WTC11 (cell line): ENCODE measurements at regions not wholly inside any gene's neighbourhood (a gene's known extent, or its start where the extent isn't known, plus 50 kb on each side); places are given as distances from the start of the nearest gene placed in this dataset.

Experiments
- ATAC-seq: fragments of 200-7000 bp; cut with Tn5 transposase; 2 replicates; pipeline ENCODE4 v1.10.0; 2021; ENCODE audit warnings: mild to moderate bottlenecking, moderate library complexity
- CTCF ChIA-PET: fragments of 300-600 bp; sonication (Branson Sonifier 250); formaldehyde crosslinking; loops from one replicate; lab custom pipeline; 2021; ENCODE audit warnings: antibody characterized with exemption; lab: Charles Lee
- POLR2A ChIA-PET: fragments of 350-600 bp; sonication (Branson Sonifier 250); formaldehyde crosslinking; loops from one replicate; lab custom pipeline; 2021; ENCODE audit warnings: antibody characterized with exemption; lab: Charles Lee
- DNase-seq: peaks from one replicate; pipeline ENCODE4 v3.0.0; 2021; ENCODE audit warnings: low spot score
- H3K27ac Mint-ChIP-seq: 2 replicates; pipeline ENCODE4 v1.8.0; 2021; ENCODE audit warnings: mixed read lengths
- H3K27me3 Mint-ChIP-seq: 2 replicates; pipeline ENCODE4 v1.8.0; 2021; ENCODE audit warnings: low read depth, mild to moderate bottlenecking, moderate library complexity, mixed read lengths
- H3K36me3 Mint-ChIP-seq: 2 replicates; pipeline ENCODE4 v1.8.0; 2021; ENCODE audit warnings: mixed read lengths
- H3K4me1 Mint-ChIP-seq: 2 replicates; pipeline ENCODE4 v1.8.0; 2022; ENCODE audit warnings: mixed read lengths
- H3K4me3 Mint-ChIP-seq: 2 replicates; pipeline ENCODE4 v1.8.0; 2021; ENCODE audit warnings: mild to moderate bottlenecking, moderate library complexity, mixed read lengths
- H3K9me3 Mint-ChIP-seq: 2 replicates; pipeline ENCODE4 v1.8.0; 2021; ENCODE audit warnings: mixed read lengths
- ATF3 ChIP-seq: sonication (generic); formaldehyde crosslinking; conservative IDR thresholded peaks from 2 replicates; pipeline ENCODE4 v1.8.1; 2022; ENCODE audit warnings: mild to moderate bottlenecking, missing genetic modification reagents
- CREB1 ChIP-seq: sonication (generic); formaldehyde crosslinking; IDR thresholded peaks from 2 replicates; pipeline ENCODE4 v1.8.0; 2023; ENCODE audit warnings: mild to moderate bottlenecking, missing genetic modification reagents
- CREM ChIP-seq: sonication (generic); formaldehyde crosslinking; IDR thresholded peaks from 2 replicates; pipeline ENCODE4 v1.8.1; 2022; ENCODE audit warnings: mild to moderate bottlenecking, missing genetic modification reagents, moderate library complexity
- CTCF ChIP-seq: fragments of 200-600 bp; IDR thresholded peaks from 2 replicates; pipeline ENCODE4 v1.8.0; 2022; ENCODE audit warnings: antibody characterized with exemption
- ETV6 ChIP-seq: sonication (generic); formaldehyde crosslinking; IDR thresholded peaks from 2 replicates; pipeline ENCODE4 v1.8.1; 2022; ENCODE audit warnings: mild to moderate bottlenecking, missing genetic modification reagents
- HMGA2 ChIP-seq: fragments of 250-450 bp; sonication (Bioruptor Pico); IDR thresholded peaks from 2 replicates; pipeline ENCODE4 v1.4.0; 2021; ENCODE audit warnings: mild to moderate bottlenecking, moderate library complexity
- KAT7 ChIP-seq: sonication (generic); formaldehyde crosslinking; IDR thresholded peaks from 2 replicates; pipeline ENCODE4 v1.8.1; 2023; ENCODE audit warnings: missing genetic modification reagents, mild to moderate bottlenecking, borderline replicate concordance
- NFE2L1 ChIP-seq: sonication (generic); formaldehyde crosslinking; IDR thresholded peaks from 2 replicates; pipeline ENCODE4 v1.8.1; 2023; ENCODE audit warnings: missing genetic modification reagents
- NR2C2 ChIP-seq: sonication (generic); formaldehyde crosslinking; IDR thresholded peaks from 2 replicates; pipeline ENCODE4 v1.8.0; 2022; ENCODE audit warnings: mild to moderate bottlenecking, missing genetic modification reagents
- NR3C1 ChIP-seq: sonication (generic); formaldehyde crosslinking; conservative IDR thresholded peaks from 2 replicates; pipeline ENCODE4 v1.8.1; 2023; ENCODE audit warnings: low read depth, mild to moderate bottlenecking, missing genetic modification reagents
- PRDM15 ChIP-seq: sonication (generic); formaldehyde crosslinking; IDR thresholded peaks from 2 replicates; pipeline ENCODE4 v1.8.0; 2022; ENCODE audit warnings: missing genetic modification reagents
- SOX15 ChIP-seq: fragments of 250-450 bp; sonication (Bioruptor Pico); IDR thresholded peaks from 2 replicates; pipeline ENCODE4 v1.9.0; 2021; ENCODE audit warnings: mild to moderate bottlenecking
- STAT6 ChIP-seq: sonication (generic); formaldehyde crosslinking; conservative IDR thresholded peaks from 2 replicates; pipeline ENCODE4 v1.8.1; 2023; ENCODE audit warnings: mild to moderate bottlenecking, low read depth, missing genetic modification reagents, moderate library complexity
- TEAD1 ChIP-seq: sonication (generic); formaldehyde crosslinking; IDR thresholded peaks from 2 replicates; pipeline ENCODE4 v1.8.0; 2022; ENCODE audit warnings: mild to moderate bottlenecking, missing genetic modification reagents
- ZNF532 ChIP-seq: fragments of 250-450 bp; sonication (Bioruptor Pico); IDR thresholded peaks from 2 replicates; pipeline ENCODE4 v1.9.0; 2021; ENCODE audit warnings: mild to moderate bottlenecking, borderline replicate concordance
- TF ChIP-seq, protein P1 (sequence below): sonication (generic); formaldehyde crosslinking; IDR thresholded peaks from 2 replicates; pipeline ENCODE4 v1.8.1; 2023; ENCODE audit warnings: mild to moderate bottlenecking, missing genetic modification reagents, moderate library complexity
- TF ChIP-seq, protein P2 (sequence below): fragments of 250-450 bp; sonication (Bioruptor Pico); conservative IDR thresholded peaks from 2 replicates; pipeline ENCODE4 v1.9.0; 2021; ENCODE audit warnings: mild to moderate bottlenecking

DNA sequence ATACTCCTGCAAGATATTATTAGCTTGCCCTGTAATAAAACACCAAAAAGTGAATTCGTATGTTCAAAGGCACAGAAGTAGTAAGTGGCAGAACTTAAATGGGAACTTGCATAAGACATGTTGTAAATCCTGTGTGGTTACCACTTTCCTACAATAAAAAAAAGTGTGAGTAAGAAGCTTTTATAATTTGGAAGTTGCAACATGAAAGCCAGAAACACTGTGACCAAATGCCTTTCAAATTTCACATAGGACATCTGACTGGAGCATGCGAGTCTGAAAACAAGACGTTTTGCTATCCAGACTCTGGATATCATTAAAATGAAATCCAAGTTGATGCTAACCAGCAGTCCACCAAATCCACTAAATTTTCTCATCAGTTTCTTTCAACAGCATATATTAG lies 886.2 kb upstream of the NRXN1 start:
- H3K36me3 Mint-ChIP-seq = peaks cover 17% of the 10 kb centered on the region
- ATAC-seq (no peak), DNase-seq (no peak)
- peaks cover 40% of the 10 kb centered on the region for H3K9me3 Mint-ChIP-seq
- POLR2A ChIA-PET = no interaction called here
- no peaks in the 10 kb centered on the region for H3K4me1 Mint-ChIP-seq
- H3K4me3 Mint-ChIP-seq = no peak overlapping the region
- CTCF ChIA-PET = no interaction called here
- TF ChIP-seq STAT6 (CRISPR knock-in tag) = no peak
- TF ChIP-seq, protein P1, sequence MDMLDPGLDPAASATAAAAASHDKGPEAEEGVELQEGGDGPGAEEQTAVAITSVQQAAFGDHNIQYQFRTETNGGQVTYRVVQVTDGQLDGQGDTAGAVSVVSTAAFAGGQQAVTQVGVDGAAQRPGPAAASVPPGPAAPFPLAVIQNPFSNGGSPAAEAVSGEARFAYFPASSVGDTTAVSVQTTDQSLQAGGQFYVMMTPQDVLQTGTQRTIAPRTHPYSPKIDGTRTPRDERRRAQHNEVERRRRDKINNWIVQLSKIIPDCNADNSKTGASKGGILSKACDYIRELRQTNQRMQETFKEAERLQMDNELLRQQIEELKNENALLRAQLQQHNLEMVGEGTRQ (CRISPR knock-in tag) = no peak
- no peak for TF ChIP-seq NR2C2 (CRISPR knock-in tag)
- no peak for TF ChIP-seq ATF3 (CRISPR knock-in tag)
- no peak for TF ChIP-seq TEAD1
- TF ChIP-seq NR3C1 (CRISPR knock-in tag) = no peak
- no peak for TF ChIP-seq NFE2L1 (CRISPR knock-in tag)
- no peak for TF ChIP-seq SOX15 (CRISPR knock-in tag)
- TF ChIP-seq, protein P2, sequence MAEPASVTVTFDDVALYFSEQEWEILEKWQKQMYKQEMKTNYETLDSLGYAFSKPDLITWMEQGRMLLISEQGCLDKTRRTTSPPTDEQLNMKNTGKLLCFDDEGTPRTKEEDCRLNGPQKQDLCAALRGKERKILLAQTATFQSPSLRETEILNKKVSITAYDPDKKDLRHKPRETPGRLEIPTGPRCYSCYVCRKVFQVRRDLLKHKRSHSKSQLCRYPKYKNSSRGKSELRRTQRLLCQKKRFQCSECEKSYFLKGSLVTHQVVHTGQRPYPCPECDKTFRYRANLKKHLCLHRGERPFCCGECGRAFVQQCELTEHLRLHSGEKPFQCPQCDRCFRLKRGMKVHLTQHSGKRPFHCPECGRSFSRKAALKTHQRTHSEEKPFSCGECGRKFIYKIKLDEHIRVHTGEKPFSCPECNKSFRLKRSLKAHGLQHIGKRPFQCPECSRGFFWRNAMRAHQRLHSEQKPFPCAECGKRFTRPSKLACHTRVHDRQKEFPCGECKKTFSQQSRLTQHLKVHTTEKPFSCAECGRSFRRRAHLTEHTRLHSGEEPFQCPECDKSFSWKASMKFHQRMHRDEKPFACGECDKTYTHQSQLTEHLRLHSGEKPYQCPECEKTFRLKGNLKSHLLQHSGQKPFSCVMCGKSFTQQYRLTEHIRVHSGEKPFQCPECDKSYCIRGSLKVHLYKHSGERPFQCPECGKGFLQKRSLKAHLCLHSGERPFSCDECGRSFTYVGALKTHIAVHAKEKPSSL (CRISPR knock-in tag) = no peak
- TF ChIP-seq PRDM15 = no peak
- no peaks in the 10 kb centered on the region for H3K27me3 Mint-ChIP-seq
- H3K27ac Mint-ChIP-seq = no peak overlapping the region

DNA sequence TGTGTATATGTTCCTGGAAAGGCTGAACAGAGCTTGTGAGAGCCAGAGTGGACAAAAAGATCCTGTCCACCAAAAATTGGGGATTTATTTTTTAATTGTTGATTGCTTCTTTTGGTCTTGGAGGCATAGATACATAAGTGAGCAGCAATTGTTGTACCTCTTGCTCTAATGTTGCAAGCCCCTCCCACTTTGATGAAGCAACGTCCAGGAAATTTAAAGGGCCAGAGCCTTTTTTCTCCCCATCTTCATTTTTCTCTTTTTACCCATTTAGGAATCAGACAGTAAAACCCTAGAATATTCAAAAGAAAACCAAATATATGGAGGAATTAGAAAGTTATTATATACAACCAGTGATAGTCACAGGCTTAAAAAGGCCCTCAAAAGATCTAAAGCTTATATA lies 871.8 kb upstream of the NRXN1 start:
- H3K36me3 Mint-ChIP-seq = no peaks in the 10 kb centered on the region
- H3K27me3 Mint-ChIP-seq = no peaks in the 10 kb centered on the region
- TF ChIP-seq HMGA2 (CRISPR knock-in tag) = no peak
- no peak for TF ChIP-seq CTCF
- TF ChIP-seq CREM (CRISPR knock-in tag) = no peak
- TF ChIP-seq KAT7 = no peak
- TF ChIP-seq SOX15 (CRISPR knock-in tag) = no peak
- no peak for TF ChIP-seq ZNF532 (CRISPR knock-in tag)
- TF ChIP-seq CREB1 (CRISPR knock-in tag) = no peak
- no peak for TF ChIP-seq ETV6 (CRISPR knock-in tag)
- CTCF ChIA-PET = no interaction called here
- H3K9me3 Mint-ChIP-seq = no peaks in the 10 kb centered on the region
- H3K4me1 Mint-ChIP-seq = peaks cover 4% of the 10 kb centered on the region
- DNase-seq (no peak), ATAC-seq (no peak)
- no peak overlapping the region for H3K4me3 Mint-ChIP-seq
- no peak overlapping the region for H3K27ac Mint-ChIP-seq
- POLR2A ChIA-PET = no interaction called here
